Mucosa of gallbladder (tissue), 1 donor: ENCODE measurements at regions not wholly inside any gene's neighbourhood (a gene's known extent, or its start where the extent isn't known, plus 50 kb on each side); places are given as distances from the start of the nearest gene placed in this dataset.

Source experiments
- DNase-seq: peaks from one replicate; pipeline ENCODE4 v3.0.0-alpha.2; 2020; ENCODE audit warnings: low spot score
- donor health status: DM: no; HTN: no; CAD: no.

GRCh38 chr11:93963072-93963471, 58.1 kb upstream of the HEPHL1 start:
- no peak for DNase-seq

GRCh38 chr11:93967258-93967657, 53.9 kb upstream of the HEPHL1 start:
- DNase-seq, result no peak

- no peak for DNase-seq
These were observed 53.2 kb upstream of the HEPHL1 start for GRCh38 chr11:93967944-93968343.

- no peak for DNase-seq
These were observed 50.9 kb upstream of the HEPHL1 start for GRCh38 chr11:93969925-93970922.
